SKM-1 (cell line): ENCODE measurements at regions not wholly inside any gene's neighbourhood (a gene's known extent, or its start where the extent isn't known, plus 50 kb on each side); places are given as distances from the start of the nearest gene placed in this dataset.
"Not testable (repeated sequence)": the region's sequence is repeated elsewhere in the genome, so short reads cannot be mapped to it uniquely, and the experiment has no call there.

Source experiments
- DNase-seq: peaks from one replicate; lab custom pipeline; 2025; ENCODE audit not compliant: unreplicated experiment; lab: John Stamatoyannopoulos, UW

DNA sequence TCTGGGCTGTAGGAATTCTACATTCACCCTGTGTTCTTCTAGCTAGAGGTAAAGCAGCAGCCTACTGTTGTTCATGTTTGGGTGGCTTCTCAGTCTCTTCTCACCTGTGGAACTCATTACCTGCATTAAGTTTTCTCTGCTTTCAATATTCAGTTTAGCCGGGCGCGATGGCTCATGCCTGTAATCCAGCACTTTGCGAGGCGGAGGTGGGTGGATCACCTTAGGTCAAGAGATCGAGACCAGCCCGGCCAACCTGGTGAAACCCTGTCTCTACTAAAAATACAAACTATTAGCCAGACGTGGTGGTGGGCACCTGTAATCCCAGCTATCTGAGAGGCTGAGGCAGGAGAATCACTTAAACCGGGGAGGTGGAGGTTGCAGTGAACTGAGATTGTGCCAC, 139.8 kb upstream of the UBE2E3 start:
- DNase-seq = no peak

DNA sequence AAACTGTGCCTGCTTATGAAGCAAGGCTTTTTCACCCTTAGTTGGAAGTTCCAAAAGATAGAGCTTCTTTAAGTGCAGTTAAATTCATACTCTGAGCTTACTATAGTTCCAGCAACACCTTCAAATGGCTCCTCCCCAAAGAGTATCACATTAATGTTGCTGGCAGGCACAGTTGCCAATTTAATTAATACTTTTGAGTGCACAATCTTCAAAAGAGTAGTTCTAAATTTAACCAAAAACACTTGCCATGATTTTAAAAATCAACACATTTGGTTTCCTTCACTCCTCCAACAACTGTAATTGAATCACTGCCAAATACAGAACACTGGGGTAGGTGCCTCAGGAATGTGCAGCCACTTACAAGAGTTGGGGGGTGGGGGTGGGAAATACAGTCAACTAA, 150.6 kb upstream of the UBE2E3 start:
- DNase-seq = no peak

DNA sequence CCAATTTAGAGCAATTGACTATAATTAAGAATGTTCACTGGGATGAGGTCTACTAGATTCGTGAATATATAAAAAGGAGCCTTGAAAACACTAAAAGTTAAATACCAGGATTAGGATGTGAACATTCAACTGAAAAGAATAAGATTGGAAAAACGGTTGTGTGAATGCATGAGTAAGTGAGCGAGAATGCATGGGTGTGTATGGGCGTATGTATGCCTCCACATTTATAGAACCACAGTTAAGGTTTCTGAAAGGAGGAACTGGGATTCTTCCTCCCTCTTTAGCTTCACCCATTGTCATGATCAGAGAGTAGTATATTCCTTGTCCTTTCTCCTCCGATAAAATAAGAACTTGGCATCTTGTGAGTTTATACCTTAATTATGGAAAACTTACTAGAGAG, 151.1 kb upstream of the UBE2E3 start:
- DNase-seq = no peak

DNA sequence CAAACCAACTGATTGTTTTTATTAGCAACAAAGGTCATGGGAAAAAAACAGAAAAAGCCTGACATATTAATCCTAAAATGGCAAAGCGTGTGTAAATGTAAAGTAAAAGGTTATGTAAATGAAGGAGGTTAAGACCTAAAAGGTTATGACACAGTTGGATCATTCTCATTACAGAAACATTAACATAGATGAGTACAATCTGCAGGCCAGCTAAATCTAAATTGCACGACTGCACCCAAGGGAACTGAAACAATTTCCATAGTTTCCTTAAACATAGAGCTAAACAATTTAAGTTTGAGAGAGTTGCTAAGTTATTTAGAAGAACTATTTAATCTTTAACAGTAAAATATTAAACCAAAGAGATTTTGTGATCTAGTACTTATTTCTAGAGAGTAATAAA, 151.6 kb upstream of the UBE2E3 start:
- DNase-seq = no peak

DNA sequence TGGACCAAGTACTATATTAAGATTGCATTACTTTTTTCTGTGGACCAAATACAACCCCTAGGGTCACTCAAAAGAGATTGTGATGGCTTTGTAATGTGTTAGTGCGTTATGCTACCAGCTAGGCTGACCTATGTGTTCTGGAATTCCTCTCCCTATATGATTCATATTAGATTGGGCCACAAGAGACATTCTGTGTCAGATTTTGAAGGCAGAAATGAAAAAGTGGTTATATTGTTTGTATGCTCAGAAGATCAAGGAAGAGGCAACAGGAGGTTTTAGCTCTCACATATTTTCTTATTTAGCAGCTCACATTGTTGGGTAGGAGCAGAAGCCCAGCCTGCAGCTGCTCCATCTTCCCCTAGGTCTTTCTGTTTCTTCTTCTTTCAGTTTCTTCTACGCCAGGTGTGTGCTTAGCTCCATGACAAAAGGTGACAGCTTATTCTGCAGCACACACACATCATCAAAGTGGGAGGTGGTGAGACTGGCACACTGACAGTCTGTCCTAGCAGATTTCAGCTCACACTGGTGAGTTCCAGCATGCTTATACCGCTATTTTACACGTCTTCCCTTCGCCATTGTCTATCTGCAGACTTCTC, 156.8 kb upstream of the UBE2E3 start:
- no peak for DNase-seq

DNA sequence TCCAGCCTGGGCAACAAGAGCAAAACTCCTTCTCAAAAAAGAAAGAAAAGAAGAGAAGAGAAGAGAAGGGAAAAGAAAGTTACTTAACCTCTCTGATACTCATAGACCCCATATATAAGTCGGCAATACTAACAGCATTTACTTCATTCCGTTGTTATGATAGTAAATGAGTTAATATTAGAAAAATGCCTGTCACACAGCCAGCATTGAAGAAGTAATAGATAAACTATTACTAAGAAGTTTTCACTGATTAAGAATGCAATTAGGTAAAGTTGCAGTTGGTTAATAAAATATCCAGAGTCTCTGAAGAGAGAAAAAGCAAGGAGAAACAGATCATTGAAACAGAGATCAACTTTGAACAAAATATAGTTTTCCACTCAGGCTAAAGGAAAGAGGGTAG, 161.3 kb upstream of the UBE2E3 start:
- no peak for DNase-seq

DNA sequence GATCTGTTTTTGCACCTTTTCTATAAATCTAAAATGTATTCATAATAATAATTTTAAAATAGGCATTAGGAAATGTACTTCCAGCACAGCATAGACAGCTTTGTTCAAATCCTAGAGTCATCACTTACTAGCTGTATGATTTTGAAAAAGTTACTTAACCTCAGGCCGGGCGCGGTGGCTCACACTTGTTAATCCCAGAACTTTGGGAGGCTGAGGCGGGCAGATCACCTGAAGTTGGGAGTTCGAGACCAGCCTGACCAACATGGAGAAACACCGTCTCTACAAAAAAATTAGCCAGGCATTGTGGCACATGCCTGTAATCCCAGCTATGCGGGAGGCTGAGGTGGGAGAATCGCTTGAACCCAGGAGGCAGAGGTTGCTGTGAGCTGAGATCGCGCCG, 161.7 kb upstream of the UBE2E3 start:
- not testable (repeated sequence) for DNase-seq

DNA sequence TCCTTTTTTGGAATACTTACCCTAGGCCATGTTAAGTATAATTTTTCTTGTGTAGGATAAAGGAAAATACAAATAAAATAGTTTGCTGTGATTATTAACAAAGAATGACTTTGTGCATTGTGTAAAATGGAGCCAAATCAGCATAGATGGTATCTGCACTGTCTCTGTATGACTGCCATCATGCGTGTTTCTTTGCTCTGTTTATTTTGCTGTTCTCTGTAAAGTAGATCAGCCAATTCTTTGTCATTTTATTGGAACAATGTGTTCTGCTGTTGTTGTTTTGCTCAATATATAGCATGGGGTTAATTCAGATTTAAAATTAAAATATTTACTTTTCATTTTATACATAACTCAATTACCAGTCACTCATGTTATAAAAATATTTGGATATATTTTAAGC, 181.3 kb upstream of the UBE2E3 start:
- DNase-seq = no peak

DNA sequence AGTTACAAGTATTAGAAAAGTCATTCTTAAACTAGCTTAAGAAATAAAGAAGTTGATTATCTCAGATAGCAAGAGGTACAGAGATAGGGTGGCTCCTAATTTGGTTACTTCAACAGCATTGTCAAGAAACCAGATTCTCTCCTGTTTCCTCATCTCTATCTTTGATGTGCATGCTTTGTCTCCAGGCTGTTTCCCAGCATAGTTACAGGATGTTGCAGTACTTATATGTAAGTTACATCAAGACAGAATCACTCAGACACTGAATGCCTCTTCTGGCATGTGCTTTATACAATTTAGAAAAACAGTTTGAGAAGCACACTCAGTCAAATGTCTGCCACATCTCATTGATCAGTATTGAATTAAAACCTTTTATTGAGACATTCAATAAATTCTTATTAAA, 189.5 kb upstream of the UBE2E3 start:
- no peak for DNase-seq

DNA sequence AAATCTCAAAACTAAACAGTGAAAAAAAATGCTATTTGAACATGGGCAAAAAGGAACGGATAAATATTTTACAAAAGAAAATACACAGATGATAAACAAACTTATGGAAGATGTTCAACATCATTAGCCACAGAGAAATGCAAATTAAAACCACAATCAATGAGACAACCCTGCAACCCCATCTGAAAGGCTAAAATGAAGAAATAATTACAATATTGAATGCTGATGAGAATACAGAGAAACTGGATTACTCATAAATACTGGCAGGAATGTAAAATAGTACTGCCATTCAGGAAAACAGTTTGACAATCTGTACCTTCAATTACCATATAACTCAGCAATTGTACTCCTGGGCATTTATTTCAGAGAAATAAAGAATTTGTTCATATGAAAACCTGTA, 193.1 kb upstream of the UBE2E3 start:
- no peak for DNase-seq

DNA sequence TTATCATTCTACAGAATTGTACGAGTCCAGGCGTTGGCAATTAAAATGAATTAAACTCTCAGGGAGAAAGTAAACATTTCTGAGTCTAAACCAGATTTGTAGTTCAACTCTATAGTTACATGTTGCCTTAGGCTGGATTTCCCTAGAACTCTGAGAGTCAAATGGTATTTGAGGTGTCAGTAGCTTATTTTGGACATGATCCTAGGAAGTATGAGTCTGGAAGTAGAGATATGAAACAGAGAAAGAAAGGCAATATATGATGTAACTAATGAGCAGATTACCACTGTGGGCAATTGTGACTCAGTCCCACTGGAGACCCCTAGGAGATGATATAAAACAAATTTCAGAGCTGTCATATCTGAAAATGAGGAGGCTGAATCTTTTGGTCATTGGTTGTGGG, 199.1 kb upstream of the UBE2E3 start:
- DNase-seq = no peak

DNA sequence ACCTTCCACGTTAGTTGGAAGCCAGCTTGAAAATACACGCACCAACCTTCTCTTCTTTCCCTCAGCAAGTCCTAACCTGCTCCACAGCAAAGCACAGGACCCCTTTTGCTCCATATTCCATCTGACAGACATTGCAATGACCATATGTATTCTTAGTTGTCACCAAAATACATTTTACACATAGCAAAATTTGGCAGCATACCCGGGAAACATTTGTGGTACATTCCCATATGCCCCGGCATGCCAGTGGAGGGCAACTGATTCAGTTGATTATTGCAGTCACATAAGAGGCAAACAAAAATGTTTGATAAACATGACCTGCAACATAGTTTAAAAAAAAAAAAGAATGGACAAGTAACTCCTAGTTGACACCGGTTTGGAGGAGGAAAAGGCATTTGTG, 202.1 kb upstream of the UBE2E3 start:
- no peak for DNase-seq

DNA sequence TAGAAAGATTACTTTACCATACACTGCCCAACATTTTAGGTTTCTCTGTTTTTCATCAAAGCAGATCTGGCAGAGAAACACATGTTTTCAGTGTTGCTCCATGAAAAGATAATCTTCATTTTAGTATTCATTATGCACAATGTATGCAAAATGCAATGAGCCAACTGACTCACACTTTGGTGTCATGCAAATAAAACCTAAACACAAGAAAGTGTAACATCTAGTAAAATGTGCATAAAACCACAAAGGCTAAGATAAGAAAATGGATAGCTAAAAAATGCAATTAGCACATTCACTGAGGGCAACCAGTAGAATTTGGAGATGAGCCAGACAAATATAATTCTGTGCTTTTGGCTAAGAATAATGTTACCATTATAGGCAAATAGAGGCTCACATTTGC, 203.5 kb upstream of the UBE2E3 start:
- DNase-seq = no peak

DNA sequence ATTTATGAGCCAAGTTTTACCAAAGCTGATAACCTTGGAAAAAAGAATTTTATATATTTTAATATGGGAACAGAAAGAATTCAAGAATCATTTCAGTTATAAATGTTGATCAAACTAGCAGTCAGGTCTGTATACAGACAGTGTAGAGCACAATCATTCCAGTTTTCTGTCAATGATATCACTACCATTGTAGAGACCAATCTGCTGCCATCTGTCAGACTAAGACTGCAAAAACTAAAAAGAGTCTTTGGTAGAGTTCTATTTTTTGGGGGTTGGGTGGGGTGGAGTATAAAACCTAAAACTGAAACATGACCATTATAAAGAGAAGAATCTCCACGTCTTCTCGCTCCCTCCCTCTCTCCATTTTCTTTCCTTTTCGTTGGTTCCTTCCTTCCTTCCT, 204.7 kb upstream of the UBE2E3 start:
- no peak for DNase-seq

DNA sequence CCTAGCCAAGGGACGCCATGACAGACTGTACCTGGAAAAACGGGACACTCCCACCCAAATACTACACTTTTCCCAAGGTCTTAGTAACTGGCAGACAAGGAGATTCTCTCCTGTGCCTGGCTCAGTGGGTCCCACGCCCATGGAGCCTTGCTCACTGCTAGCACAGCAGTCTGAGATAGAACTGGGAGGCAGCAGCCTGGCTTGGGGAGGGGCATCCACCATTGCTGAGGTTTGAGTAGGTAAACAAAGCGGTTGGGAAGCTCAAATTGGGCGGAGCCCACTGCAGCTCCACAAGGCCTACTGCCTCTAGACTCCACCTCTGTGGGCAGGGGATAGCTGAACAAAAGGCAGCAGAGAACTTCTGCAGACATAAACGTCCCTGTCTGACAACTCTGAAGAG, 215.1 kb upstream of the UBE2E3 start:
- DNase-seq = not testable (repeated sequence)

DNA sequence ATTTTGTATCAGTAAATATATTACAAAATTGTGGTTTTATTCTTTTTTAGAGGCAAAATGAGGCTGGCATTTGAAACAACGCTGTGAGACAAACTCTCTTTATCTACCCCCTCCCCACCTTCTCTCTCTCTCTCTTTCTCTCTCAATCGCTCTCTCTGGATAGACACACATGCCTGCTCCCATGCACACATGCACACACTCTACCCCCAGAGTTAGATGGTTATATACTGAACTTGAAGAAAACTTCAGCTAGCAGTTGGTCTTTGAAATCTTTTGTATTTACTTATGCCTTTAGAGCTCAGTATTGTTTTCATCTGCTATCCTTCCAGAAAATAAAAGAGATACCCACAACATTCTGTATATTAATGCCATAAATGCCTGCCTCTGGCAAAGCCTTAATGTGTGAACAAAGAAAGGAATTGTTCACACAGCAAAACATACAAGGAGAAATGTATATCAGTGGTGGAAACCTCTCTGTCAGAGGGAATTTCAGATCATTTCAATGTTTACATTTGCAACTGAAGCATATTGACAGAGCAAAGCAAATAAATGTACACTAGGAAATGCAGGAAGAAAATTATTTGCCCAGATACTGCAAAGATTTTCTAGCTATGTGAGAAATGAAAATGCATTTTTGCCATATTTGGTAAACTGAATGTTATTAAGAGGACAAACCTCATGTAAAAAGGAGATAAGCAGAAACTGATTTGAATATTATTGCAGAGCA, 217.0 kb upstream of the UBE2E3 start:
- DNase-seq = no peak

DNA sequence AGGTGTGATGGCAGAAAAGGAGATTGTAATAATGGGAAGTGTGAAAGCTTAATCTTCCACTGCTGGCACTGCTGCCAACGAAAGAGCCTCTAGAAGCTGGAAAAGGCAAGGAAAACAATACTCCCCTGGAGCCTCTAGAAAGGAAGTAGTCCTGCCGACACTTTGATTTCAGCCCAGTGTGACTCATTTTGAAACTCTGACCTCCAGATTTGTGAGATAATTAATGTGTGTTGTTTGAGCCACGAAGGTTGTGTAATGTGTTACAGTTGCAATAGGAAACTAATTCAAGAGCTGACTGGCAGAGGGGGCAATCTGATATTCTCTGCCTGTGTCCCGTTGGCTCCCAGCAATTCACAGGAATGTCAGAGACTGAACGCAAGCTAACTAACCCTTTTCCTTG, 219.2 kb upstream of the UBE2E3 start:
- no peak for DNase-seq

DNA sequence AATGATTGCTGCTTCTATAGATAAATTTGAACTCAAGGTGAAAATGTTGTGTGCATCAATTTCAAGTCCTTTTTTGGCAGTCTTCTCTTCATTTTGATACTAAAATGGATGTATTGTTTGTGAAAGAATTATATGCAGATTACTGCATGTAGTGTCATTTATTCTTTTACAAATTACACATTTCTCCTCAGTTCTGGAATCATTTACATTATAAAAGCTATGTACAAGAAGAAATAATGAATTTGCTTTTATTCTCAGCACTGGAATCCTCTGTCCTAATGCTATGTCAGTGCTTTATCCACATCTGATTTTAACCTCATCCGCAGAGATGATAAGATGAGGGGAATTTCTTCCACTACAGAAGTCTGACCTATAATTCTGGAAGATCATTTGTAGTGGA, 220.8 kb upstream of the UBE2E3 start:
- no peak for DNase-seq

DNA sequence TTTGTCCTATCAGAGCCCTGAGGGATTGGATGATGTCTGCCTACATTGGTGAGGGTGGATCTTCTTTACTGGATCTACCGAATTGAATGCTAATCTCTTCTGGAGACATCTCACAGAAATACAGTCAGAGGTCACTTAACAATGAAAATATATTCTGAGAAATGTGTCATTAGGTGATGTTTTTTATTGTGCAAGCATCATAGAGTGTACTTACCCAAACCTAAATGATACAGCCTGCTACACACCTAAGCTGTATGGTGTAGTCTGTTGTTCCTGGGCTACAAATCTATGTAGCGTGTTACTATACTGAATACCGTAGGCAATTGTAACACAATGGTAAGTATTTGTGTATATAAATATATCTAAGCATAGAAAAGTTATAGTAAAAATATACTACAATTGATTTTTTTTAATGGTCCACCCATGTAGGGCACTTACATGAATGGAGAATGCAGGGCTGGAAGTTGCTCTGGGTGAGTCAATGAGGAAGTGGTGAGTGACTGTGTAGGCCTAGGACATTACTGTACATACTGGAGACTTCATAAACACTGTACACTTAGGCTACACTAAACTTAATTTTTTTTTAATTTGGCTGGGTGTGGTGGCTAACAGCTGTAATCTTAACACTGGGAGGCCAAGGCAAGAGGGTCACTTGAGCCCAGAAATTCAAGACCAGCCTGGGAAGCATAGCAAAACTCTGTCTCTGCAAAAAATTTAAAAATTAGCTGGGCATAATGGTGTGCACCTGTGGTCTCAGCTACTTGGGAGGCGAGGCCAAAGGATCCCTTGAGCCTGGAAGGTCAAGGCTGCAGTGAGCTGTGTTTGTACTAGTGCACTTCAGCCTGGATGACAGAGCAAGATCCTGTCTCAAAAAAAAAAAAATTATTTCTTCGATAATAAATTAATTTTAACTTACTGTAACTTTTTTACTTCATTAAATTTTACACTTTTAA, 226.3 kb upstream of the UBE2E3 start:
- no peak for DNase-seq

DNA sequence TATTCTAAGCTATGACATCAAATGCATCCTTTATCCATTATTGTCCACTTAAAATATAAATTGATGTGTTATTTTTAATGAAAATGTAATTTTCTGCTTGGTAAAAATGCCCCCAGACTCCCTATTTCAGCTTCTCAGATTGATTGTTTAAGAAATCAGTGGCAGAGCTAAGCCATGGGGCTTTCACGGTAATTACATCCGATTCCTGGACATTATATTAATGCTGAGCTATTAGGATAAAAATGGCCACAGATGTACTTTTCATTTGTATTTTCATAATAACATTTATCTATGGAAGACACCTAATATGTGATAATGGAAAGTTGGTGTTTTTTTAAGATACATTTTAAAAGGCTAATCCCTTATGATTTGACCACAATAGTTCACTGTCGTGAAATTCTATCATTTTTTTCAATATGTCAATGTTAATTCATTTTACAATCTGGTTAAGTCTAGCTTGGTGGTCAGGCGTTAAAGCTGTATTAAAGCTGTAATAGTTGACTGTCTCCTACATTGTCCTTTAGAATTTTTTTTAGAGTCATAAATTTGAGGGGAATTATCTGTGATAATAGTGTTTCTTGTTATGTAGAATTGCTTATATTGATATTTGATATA, 229.0 kb upstream of the UBE2E3 start:
- DNase-seq = no peak

DNA sequence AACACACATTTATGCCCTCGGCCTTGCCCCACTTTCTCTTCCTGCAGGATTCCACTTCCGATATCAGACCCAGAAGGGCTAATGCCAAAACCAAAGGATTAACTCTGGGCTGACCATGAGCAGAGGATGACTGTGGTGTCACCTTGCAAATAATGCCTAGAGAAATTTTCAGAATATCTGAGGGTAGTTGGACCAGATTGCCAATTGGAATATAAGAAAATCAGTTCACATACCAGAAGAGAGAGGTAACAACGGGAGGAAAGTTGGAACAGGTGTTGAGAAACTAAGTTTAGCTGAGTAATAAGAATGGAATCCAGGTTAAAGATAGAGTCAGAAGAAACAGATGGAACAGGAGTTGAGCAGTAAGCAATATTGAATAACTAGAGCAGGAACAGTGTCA, 232.7 kb upstream of the UBE2E3 start:
- DNase-seq = no peak

DNA sequence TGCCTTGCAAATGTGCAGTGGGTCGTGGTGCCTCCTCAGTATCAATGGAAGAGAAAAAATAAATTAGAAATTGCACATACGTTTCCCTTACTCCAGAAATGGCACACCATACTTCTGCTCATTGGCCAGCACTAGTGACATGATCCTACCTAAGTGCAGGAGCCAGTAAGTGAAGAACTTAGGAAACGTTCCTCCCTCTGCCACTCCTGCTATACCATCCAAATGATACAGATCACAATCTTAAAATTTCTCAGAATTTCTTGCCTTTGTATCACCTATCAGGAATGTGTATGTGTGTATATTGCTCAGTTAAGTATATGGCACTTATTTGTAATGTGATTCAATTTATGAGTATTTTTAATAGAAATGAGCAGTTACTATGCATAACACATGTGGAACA, 237.0 kb upstream of the UBE2E3 start:
- no peak for DNase-seq
